ENCODE measurements at regions not wholly inside any gene's neighbourhood (a gene's known extent, or its start where the extent isn't known, plus 50 kb on each side); places are given as distances from the start of the nearest gene placed in this dataset.
A peak's percentile ranks its signal among the peaks of the same experiment; 100 is the strongest.

DNA sequence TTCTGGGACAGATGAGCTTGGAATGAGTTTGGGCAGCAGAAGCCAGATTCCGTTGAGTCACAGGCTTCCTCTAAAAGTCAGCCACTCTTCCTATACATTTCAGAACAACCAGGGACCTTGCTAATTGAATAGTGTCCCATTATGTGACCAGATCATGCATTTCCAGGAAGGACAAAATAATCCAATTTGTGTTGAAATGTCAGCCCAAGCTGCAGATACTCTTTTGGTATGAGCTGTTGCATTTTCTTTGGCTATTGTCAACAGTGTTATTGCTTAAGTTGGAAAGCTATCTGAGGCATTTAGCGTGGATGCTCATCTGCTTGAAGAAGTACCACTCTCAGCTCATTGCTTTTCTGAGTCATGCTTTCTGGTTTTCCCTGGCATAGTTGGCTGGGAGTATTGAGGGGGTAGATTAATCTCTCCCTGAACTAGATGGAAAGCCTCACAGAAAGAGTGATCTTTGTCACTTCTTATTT lies 223.7 kb upstream of the HABP2 start (continued):
- TF ChIP-seq ZBTB33 (IDR thresholded peaks at IDR 0.05; ENCODE audit: borderline replicate concordance, low read depth), result peak; percentile 55; the same call in 1 of the 2 replicates
- TF ChIP-seq, protein P1, sequence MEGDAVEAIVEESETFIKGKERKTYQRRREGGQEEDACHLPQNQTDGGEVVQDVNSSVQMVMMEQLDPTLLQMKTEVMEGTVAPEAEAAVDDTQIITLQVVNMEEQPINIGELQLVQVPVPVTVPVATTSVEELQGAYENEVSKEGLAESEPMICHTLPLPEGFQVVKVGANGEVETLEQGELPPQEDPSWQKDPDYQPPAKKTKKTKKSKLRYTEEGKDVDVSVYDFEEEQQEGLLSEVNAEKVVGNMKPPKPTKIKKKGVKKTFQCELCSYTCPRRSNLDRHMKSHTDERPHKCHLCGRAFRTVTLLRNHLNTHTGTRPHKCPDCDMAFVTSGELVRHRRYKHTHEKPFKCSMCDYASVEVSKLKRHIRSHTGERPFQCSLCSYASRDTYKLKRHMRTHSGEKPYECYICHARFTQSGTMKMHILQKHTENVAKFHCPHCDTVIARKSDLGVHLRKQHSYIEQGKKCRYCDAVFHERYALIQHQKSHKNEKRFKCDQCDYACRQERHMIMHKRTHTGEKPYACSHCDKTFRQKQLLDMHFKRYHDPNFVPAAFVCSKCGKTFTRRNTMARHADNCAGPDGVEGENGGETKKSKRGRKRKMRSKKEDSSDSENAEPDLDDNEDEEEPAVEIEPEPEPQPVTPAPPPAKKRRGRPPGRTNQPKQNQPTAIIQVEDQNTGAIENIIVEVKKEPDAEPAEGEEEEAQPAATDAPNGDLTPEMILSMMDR (IDR thresholded peaks at IDR 0.05), result no peak
- peak; percentile 53; the same call in 1 of the 2 replicates for TF ChIP-seq MAX (IDR thresholded peaks at IDR 0.05; ENCODE audit: low read depth)
- no peak for TF ChIP-seq REST (IDR thresholded peaks at IDR 0.05; ENCODE audit: low read depth, low read length)
- peak; percentile 79 for TF ChIP-seq FOSL2 (IDR thresholded peaks at IDR 0.05; ENCODE audit: borderline replicate concordance, low read depth)
- TF ChIP-seq USF2 (IDR thresholded peaks at IDR 0.05; ENCODE audit: borderline replicate concordance, low read depth, low read length), result no peak
- peak; percentile 55; the same call in 1 of the 2 replicates for TF ChIP-seq POLR2AphosphoS5 (IDR thresholded peaks at IDR 0.05; ENCODE audit: low read depth, low read length)
- TF ChIP-seq TEAD4 (IDR thresholded peaks at IDR 0.05; ENCODE audit: borderline replicate concordance, insufficient read depth), result peak; percentile 49; the same call in 1 of the 2 replicates

GRCh38 chr10:113331961-113332360 lies 220.9 kb upstream of the HABP2 start:
- 80% methylated on average over 3 of the region's 3 CpGs for WGBS (ENCODE audit: low lambda C conversion rate)
- TF ChIP-seq MAX (IDR thresholded peaks at IDR 0.05; ENCODE audit: low read depth) (no peak), SIN3A (IDR thresholded peaks at IDR 0.05; ENCODE audit: borderline replicate concordance, low read depth, low read length) (no peak), IRF3 (IDR thresholded peaks at IDR 0.05; ENCODE audit: low read depth, low read length) (no peak), EZH2phosphoT487 (IDR thresholded peaks at IDR 0.05; ENCODE audit: borderline replicate concordance, low read depth) (no peak), PBX3 (IDR thresholded peaks at IDR 0.05) (no peak), TCF12 (IDR thresholded peaks at IDR 0.05) (no peak), EP300 (IDR thresholded peaks at IDR 0.05; ENCODE audit: borderline replicate concordance in 1 of 2, low read depth in 1 of 2, low read length in 1 of 2) (no peak), RXRA (IDR thresholded peaks at IDR 0.05; ENCODE audit: borderline replicate concordance, low read depth) (no peak), MXI1 (IDR thresholded peaks at IDR 0.05; ENCODE audit: low read depth, low read length) (no peak), MEF2A (IDR thresholded peaks at IDR 0.05; ENCODE audit: borderline replicate concordance, low read depth) (no peak), GATA2 (CRISPR knock-in tag; IDR thresholded peaks at IDR 0.05) (no peak), JUND (IDR thresholded peaks at IDR 0.05) (no peak)

More at GRCh38 chr10:113331961-113332360, 220.9 kb upstream of the HABP2 start:
- Histone ChIP-seq H4K20me1 (ENCODE audit: insufficient read depth) (no peaks in the 10 kb centered on the region), H3K9me3 (no peaks in the 10 kb centered on the region), H2AFZ (ENCODE audit: low read depth) (no peak overlapping the region), H3K4me2 (no peak overlapping the region), H3K27ac (ENCODE audit: low read depth in 2 of 2, low read length in 1 of 2) (no peak overlapping the region), H3K4me1 (ENCODE audit: control insufficient read depth in 1 of 2, insufficient read depth in 2 of 2, low read depth in 1 of 2, low read length in 1 of 2) (peaks cover 18 to 22% of the 10 kb centered on the region in 2 experiments), H3K9ac (no peak overlapping the region), H3K9me2 (no peaks in the 10 kb centered on the region), H3K4me3 (ENCODE audit: low read depth in 2 of 2, low read length in 1 of 2) (no peak overlapping the region), H3K27me3 (ENCODE audit: insufficient read depth) (no peaks in the 10 kb centered on the region), H3K79me2 (ENCODE audit: insufficient read depth) (no peaks in the 10 kb centered on the region), H3F3A (replicated peaks; ENCODE audit: insufficient read depth) (peaks cover 14% of the 10 kb centered on the region), H3K36me3 (replicated peaks in 1 of 2; ENCODE audit: control insufficient read depth in 1 of 2, insufficient read depth in 2 of 2, low read length in 1 of 2) (no peaks in the 10 kb centered on the region)
- no peak for DNase-seq
- ChIA-PET CTCF (no interaction called here), POLR2A (no interaction called here)
